AG10803 (cell line): ENCODE measurements at regions not wholly inside any gene's neighbourhood (a gene's known extent, or its start where the extent isn't known, plus 50 kb on each side); places are given as distances from the start of the nearest gene placed in this dataset.
"Not testable (repeated sequence)": the region's sequence is repeated elsewhere in the genome, so short reads cannot be mapped to it uniquely, and the experiment has no call there.

Experiments
- DNase-seq: peaks from one replicate; pipeline ENCODE4 v3.0.0; 2010; ENCODE audit warnings: low read depth
- H3K4me3 ChIP-seq: 2 replicates; pipeline ENCODE4 v1.5.1; 2011; ENCODE audit warnings: mild to moderate bottlenecking, low read length, control low read depth
- TF ChIP-seq, protein P1 (sequence below): conservative IDR thresholded peaks from 2 replicates; pipeline ENCODE4 v1.5.1; 2011; ENCODE audit warnings: mild to moderate bottlenecking, low read length, control low read depth, inconsistent platforms

- TF ChIP-seq, protein P1, sequence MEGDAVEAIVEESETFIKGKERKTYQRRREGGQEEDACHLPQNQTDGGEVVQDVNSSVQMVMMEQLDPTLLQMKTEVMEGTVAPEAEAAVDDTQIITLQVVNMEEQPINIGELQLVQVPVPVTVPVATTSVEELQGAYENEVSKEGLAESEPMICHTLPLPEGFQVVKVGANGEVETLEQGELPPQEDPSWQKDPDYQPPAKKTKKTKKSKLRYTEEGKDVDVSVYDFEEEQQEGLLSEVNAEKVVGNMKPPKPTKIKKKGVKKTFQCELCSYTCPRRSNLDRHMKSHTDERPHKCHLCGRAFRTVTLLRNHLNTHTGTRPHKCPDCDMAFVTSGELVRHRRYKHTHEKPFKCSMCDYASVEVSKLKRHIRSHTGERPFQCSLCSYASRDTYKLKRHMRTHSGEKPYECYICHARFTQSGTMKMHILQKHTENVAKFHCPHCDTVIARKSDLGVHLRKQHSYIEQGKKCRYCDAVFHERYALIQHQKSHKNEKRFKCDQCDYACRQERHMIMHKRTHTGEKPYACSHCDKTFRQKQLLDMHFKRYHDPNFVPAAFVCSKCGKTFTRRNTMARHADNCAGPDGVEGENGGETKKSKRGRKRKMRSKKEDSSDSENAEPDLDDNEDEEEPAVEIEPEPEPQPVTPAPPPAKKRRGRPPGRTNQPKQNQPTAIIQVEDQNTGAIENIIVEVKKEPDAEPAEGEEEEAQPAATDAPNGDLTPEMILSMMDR, result no peak
- DNase-seq, result no peak
These were observed 266.8 kb downstream of the CD83 start for GRCh38 chr6:14384175-14384949.

GRCh38 chr6:14386263-14386662, 268.7 kb downstream of the CD83 start:
- no peak for DNase-seq
- TF ChIP-seq, protein P1, result no peak
- H3K4me3 ChIP-seq, result no peak overlapping the region

More at GRCh38 chr6:14384175-14384949, 266.8 kb downstream of the CD83 start:
- H3K4me3 ChIP-seq, result no peak overlapping the region

DNA sequence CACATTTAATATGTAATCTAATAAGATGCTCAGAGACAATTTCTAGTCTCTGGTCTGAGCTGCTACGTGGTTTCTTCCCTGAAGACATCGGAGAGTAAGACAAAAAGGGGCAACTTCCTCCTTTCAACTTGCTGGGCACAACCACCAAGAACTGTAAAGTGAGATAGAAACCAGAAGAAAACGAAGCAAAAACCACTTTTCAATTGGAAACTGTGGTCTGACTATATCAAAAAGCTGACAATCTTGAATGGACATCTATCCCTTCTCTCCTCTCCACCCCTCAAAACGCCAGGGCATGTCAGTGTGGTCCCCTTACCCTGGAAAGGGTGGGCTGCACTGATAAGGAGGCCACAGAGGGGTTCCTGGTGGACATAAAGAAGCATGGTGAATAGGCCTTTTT, 269.1 kb downstream of the CD83 start:
- no peak for DNase-seq
- TF ChIP-seq, protein P1, result no peak

DNA sequence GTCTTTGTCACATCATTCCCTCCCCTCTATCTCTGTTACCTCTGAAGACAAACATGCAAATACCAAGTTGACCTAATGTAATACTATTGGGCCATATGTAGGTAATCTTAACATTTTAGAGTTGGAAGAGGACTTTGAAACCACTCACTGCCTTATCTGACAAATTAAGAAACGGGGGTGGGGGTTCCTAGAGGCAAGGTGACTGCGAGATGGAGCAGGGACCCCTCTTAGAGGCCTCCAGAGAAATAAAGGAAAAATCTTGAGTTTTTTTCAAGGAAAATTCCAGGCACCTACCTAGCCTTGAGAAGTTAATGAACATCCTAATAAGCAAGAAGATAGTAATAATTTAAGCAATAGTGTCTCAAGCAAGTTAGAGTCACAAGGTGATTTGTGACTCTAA, 270.8 kb downstream of the CD83 start:
- DNase-seq, result no peak
- TF ChIP-seq, protein P1, result no peak
- H3K4me3 ChIP-seq, result no peak overlapping the region

More for the DNA sequence above, 269.1 kb downstream of the CD83 start:
- H3K4me3 ChIP-seq, result no peak overlapping the region

DNA sequence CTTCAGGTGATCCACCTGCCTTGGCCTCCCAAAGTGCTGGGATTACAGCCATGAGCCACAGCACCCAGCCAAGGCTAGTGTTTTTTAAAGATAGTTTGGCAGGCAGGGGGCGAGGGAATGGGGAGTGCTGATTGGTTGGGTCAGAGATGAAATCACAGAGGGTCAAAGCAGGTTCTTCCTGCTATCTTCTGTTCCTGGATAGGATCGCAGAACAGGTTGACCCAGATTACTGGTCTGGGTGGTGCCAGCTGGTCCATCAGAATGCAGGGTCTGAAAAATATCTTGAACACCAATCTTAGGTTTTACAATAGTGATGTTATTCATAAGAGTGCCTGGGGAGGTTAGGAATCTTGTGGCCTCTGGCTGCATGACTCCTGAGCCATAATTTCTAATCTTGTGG, 272.2 kb downstream of the CD83 start:
- not testable (repeated sequence) for DNase-seq, H3K4me3 ChIP-seq

- TF ChIP-seq, protein P1, result no peak
- H3K4me3 ChIP-seq, result no peak overlapping the region
These were observed 273.2 kb downstream of the CD83 start for GRCh38 chr6:14390805-14391204.

GRCh38 chr6:14393910-14394309, 276.3 kb downstream of the CD83 start:
- DNase-seq, result no peak

More at GRCh38 chr6:14390805-14391204, 273.2 kb downstream of the CD83 start:
- DNase-seq, result no peak

More at GRCh38 chr6:14393910-14394309, 276.3 kb downstream of the CD83 start:
- no peak overlapping the region for H3K4me3 ChIP-seq
- TF ChIP-seq, protein P1, result no peak
